HG03432 (cell line): ENCODE measurements at regions not wholly inside any gene's neighbourhood (a gene's known extent, or its start where the extent isn't known, plus 50 kb on each side); places are given as distances from the start of the nearest gene placed in this dataset.
"Not testable (repeated sequence)": the region's sequence is repeated elsewhere in the genome, so short reads cannot be mapped to it uniquely, and the experiment has no call there.

Experiments
- ATAC-seq: cut with Tn5 transposase; IDR thresholded peaks from one replicate; pipeline ENCODE4 v1.9.1; 2021; ENCODE audit warnings: mild to moderate bottlenecking, moderate library complexity; ENCODE audit not compliant: unreplicated experiment

GRCh38 chr9:18263377-18263776 lies 210.6 kb upstream of the ADAMTSL1 start:
- ATAC-seq = no peak

- no peak for ATAC-seq
Measured at GRCh38 chr9:18268381-18268780, 205.6 kb upstream of the ADAMTSL1 start.

GRCh38 chr9:18269561-18269960 lies 204.4 kb upstream of the ADAMTSL1 start:
- ATAC-seq = no peak

- ATAC-seq = no peak
Measured at GRCh38 chr9:18274693-18275092, 199.3 kb upstream of the ADAMTSL1 start.

GRCh38 chr9:18275313-18275990 lies 198.5 kb upstream of the ADAMTSL1 start:
- no peak for ATAC-seq

GRCh38 chr9:18281291-18281690 lies 192.7 kb upstream of the ADAMTSL1 start:
- no peak for ATAC-seq

GRCh38 chr9:18294229-18294628 lies 179.7 kb upstream of the ADAMTSL1 start:
- ATAC-seq = no peak

GRCh38 chr9:18296702-18297055 lies 177.3 kb upstream of the ADAMTSL1 start:
- no peak for ATAC-seq

GRCh38 chr9:18297056-18297841 lies 176.7 kb upstream of the ADAMTSL1 start:
- no peak for ATAC-seq

- no peak for ATAC-seq
Measured at GRCh38 chr9:18299449-18299848, 174.5 kb upstream of the ADAMTSL1 start.

- not testable (repeated sequence) for ATAC-seq
Measured at GRCh38 chr9:18305167-18305806, 168.7 kb upstream of the ADAMTSL1 start.

- ATAC-seq = no peak
Measured at GRCh38 chr9:18314316-18314715, 159.6 kb upstream of the ADAMTSL1 start.

- ATAC-seq = no peak
Measured at GRCh38 chr9:18317896-18318295, 156.1 kb upstream of the ADAMTSL1 start.

GRCh38 chr9:18319918-18320445 lies 154.0 kb upstream of the ADAMTSL1 start:
- ATAC-seq = no peak

GRCh38 chr9:18324928-18325745 lies 148.8 kb upstream of the ADAMTSL1 start:
- no peak for ATAC-seq

- not testable (repeated sequence) for ATAC-seq
Measured at GRCh38 chr9:18325746-18326011, 148.3 kb upstream of the ADAMTSL1 start.

- no peak for ATAC-seq
Measured at GRCh38 chr9:18327121-18327520, 146.8 kb upstream of the ADAMTSL1 start.

- no peak for ATAC-seq
Measured at GRCh38 chr9:18330401-18331309, 143.3 kb upstream of the ADAMTSL1 start.

- no peak for ATAC-seq
Measured at GRCh38 chr9:18331310-18331684, 142.7 kb upstream of the ADAMTSL1 start.

- no peak for ATAC-seq
Measured at GRCh38 chr9:18331808-18332209, 142.1 kb upstream of the ADAMTSL1 start.
